Activated gamma-delta T cell treated with Interleukin-2 at 50 U/mL for 16 hours (primary cell): ENCODE measurements at regions not wholly inside any gene's neighbourhood (a gene's known extent, or its start where the extent isn't known, plus 50 kb on each side); places are given as distances from the start of the nearest gene placed in this dataset.
A peak's percentile ranks its signal among the peaks of the same experiment; 100 is the strongest.
"Not testable (repeated sequence)": the region's sequence is repeated elsewhere in the genome, so short reads cannot be mapped to it uniquely, and the experiment has no call there.

ENCODE experiments used
- DNase-seq: peaks from one replicate; pipeline ENCODE4 v3.0.0-alpha.2; 2020

- no peak for DNase-seq
These were observed 90.1 kb upstream of the ABCC4 start for GRCh38 chr13:95391362-95391761.

- no peak for DNase-seq
These were observed 90.5 kb upstream of the ABCC4 start for GRCh38 chr13:95391785-95392184.

GRCh38 chr13:95392597-95392996 lies 91.3 kb upstream of the ABCC4 start:
- no peak for DNase-seq

GRCh38 chr13:95403349-95404140 lies 102.3 kb upstream of the ABCC4 start:
- DNase-seq = no peak

GRCh38 chr13:95404141-95404882 lies 103.1 kb upstream of the ABCC4 start:
- peak; percentile 70 for DNase-seq

GRCh38 chr13:95406176-95406575 lies 104.9 kb upstream of the ABCC4 start:
- no peak for DNase-seq

- no peak for DNase-seq
These were observed 110.3 kb upstream of the ABCC4 start for GRCh38 chr13:95411428-95412040.

- no peak for DNase-seq
These were observed 117.7 kb upstream of the ABCC4 start for GRCh38 chr13:95418946-95419345.

- DNase-seq = no peak
These were observed 119.2 kb upstream of the ABCC4 start for GRCh38 chr13:95420501-95420900.

GRCh38 chr13:95426631-95427030 lies 125.4 kb upstream of the ABCC4 start:
- DNase-seq = no peak

GRCh38 chr13:95430525-95430924 lies 122.0 kb upstream of the CLDN10 start:
- not testable (repeated sequence) for DNase-seq

- DNase-seq = no peak
These were observed 120.4 kb upstream of the CLDN10 start for GRCh38 chr13:95432141-95432540.

- DNase-seq = no peak
These were observed 119.0 kb upstream of the CLDN10 start for GRCh38 chr13:95433537-95433936.

GRCh38 chr13:95434111-95434510 lies 118.4 kb upstream of the CLDN10 start:
- DNase-seq = no peak

GRCh38 chr13:95437561-95437960 lies 115.0 kb upstream of the CLDN10 start:
- DNase-seq = no peak

- DNase-seq = no peak
These were observed 114.2 kb upstream of the CLDN10 start for GRCh38 chr13:95438297-95438696.

GRCh38 chr13:95440441-95441088 lies 112.0 kb upstream of the CLDN10 start:
- no peak for DNase-seq

- no peak for DNase-seq
These were observed 111.2 kb upstream of the CLDN10 start for GRCh38 chr13:95441326-95441725.

GRCh38 chr13:95444006-95444730 lies 108.4 kb upstream of the CLDN10 start:
- DNase-seq = no peak

GRCh38 chr13:95445131-95445530 lies 107.4 kb upstream of the CLDN10 start:
- no peak for DNase-seq

GRCh38 chr13:95447814-95448213 lies 104.7 kb upstream of the CLDN10 start:
- DNase-seq = no peak

- DNase-seq = no peak
These were observed 100.9 kb upstream of the CLDN10 start for GRCh38 chr13:95451656-95452055.

GRCh38 chr13:95452375-95452774 lies 100.1 kb upstream of the CLDN10 start:
- DNase-seq = no peak
